GM12892 (cell line): ENCODE measurements at regions not wholly inside any gene's neighbourhood (a gene's known extent, or its start where the extent isn't known, plus 50 kb on each side); places are given as distances from the start of the nearest gene placed in this dataset.

Experiments
- POLR2A ChIP-seq: IDR thresholded peaks from 2 replicates; pipeline ENCODE4 v1.6.1; 2011; ENCODE audit warnings: low read depth, low read length, control low read depth
- POLR2AphosphoS5 ChIP-seq: IDR thresholded peaks from 2 replicates; pipeline ENCODE4 v1.6.1; 2011; ENCODE audit warnings: low read depth, low read length, control low read depth
- TAF1 ChIP-seq: IDR thresholded peaks from 2 replicates; pipeline ENCODE4 v1.6.1; 2011; ENCODE audit warnings: low read depth, mild to moderate bottlenecking, control low read depth, low read length, borderline replicate concordance

- TF ChIP-seq POLR2A (no peak), POLR2AphosphoS5 (no peak), TAF1 (no peak)
Observed at GRCh38 chr2:186911551-186912085, 62.6 kb upstream of the ZSWIM2 start.
